Lower leg skin (tissue), 3 donors: ENCODE measurements at regions not wholly inside any gene's neighbourhood (a gene's known extent, or its start where the extent isn't known, plus 50 kb on each side); places are given as distances from the start of the nearest gene placed in this dataset.

Experiments
- CTCF ChIP-seq, 3 donors: fragments of 450-650 bp; IDR thresholded peaks; one replicate each; pipeline ENCODE4 v1.5.1; 2016; ENCODE audit warnings: antibody characterized with exemption in 3 of 3, mild to moderate bottlenecking in 3 of 3, moderate library complexity in 2 of 3
- POLR2A ChIP-seq, 2 donors: fragments of 450-650 bp; IDR thresholded peaks; one replicate each; pipeline ENCODE4 v1.6.1; 2016 to 2017; ENCODE audit warnings: antibody characterized with exemption in 2 of 2, mild to moderate bottlenecking in 1 of 2, moderate library complexity in 1 of 2

DNA sequence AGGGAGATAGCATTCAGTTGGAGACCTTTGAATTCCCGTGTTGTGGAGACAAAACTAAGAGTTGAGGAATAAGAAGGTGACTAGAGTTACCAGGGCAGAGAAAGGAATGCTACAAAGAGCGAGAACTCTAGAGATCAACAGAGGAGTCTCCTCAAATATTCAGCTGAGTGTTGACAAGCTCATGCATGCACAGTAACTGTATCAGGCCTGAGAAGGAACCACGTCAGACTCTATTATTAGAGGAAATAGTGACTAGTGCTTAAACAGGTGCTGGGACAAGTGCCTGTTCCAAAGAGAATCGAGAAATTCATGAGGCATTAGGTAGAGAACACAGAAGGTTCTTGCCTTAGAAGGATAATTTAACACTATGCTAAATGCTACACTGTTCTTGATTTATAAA, 333.8 kb upstream of the CHORDC1 start:
- TF ChIP-seq CTCF (IDR thresholded peaks at IDR 0.05) (no peak), POLR2A (IDR thresholded peaks at IDR 0.05) (no peak)
